ENCODE measurements at regions not wholly inside any gene's neighbourhood (a gene's known extent, or its start where the extent isn't known, plus 50 kb on each side); places are given as distances from the start of the nearest gene placed in this dataset.

- TF ChIP-seq, protein P1, sequence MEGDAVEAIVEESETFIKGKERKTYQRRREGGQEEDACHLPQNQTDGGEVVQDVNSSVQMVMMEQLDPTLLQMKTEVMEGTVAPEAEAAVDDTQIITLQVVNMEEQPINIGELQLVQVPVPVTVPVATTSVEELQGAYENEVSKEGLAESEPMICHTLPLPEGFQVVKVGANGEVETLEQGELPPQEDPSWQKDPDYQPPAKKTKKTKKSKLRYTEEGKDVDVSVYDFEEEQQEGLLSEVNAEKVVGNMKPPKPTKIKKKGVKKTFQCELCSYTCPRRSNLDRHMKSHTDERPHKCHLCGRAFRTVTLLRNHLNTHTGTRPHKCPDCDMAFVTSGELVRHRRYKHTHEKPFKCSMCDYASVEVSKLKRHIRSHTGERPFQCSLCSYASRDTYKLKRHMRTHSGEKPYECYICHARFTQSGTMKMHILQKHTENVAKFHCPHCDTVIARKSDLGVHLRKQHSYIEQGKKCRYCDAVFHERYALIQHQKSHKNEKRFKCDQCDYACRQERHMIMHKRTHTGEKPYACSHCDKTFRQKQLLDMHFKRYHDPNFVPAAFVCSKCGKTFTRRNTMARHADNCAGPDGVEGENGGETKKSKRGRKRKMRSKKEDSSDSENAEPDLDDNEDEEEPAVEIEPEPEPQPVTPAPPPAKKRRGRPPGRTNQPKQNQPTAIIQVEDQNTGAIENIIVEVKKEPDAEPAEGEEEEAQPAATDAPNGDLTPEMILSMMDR (IDR thresholded peaks at IDR 0.05), result no peak
- TF ChIP-seq POLR2A (IDR thresholded peaks at IDR 0.05), result no peak
These were observed 89.7 kb upstream of the SLC4A7 start for GRCh38 chr3:27573780-27574437.
